Stomach smooth muscle (tissue), 2 donors: ENCODE measurements at regions not wholly inside any gene's neighbourhood (a gene's known extent, or its start where the extent isn't known, plus 50 kb on each side); places are given as distances from the start of the nearest gene placed in this dataset.

ENCODE experiments used
- H3K27ac ChIP-seq: one replicate; pipeline ENCODE4 v1.7.0; 2013; ENCODE audit warnings: mild to moderate bottlenecking, low read length, inconsistent platforms
- H3K27me3 ChIP-seq, 2 donors: one replicate each; pipeline ENCODE4 v1.7.0; 2013; ENCODE audit warnings: low read length in 2 of 2; ENCODE audit not compliant: insufficient read depth in 2 of 2, control insufficient read depth in 1 of 2
- H3K36me3 ChIP-seq, 2 donors: one replicate each; pipeline ENCODE4 v1.7.0; 2013; ENCODE audit warnings: low read length in 2 of 2; ENCODE audit not compliant: control insufficient read depth in 2 of 2, insufficient read depth in 2 of 2
- H3K4me1 ChIP-seq: one replicate; pipeline ENCODE4 v1.7.0; 2013; ENCODE audit warnings: low read length; ENCODE audit not compliant: control insufficient read depth, insufficient read depth
- H3K4me3 ChIP-seq, 2 donors: one replicate each; pipeline ENCODE4 v1.7.0; 2013; ENCODE audit warnings: low read length in 2 of 2
- H3K9ac ChIP-seq, 2 donors: one replicate each; pipeline ENCODE4 v1.7.0; 2013; ENCODE audit warnings: low read length in 2 of 2, mild to moderate bottlenecking in 1 of 2
- H3K9me3 ChIP-seq, 2 donors: one replicate each; pipeline ENCODE4 v1.7.0; 2013; ENCODE audit warnings: low read length in 2 of 2; ENCODE audit not compliant: control insufficient read depth in 2 of 2
- donor health status: healthy.
- donor health status: Pancreatic carcinoma.

DNA sequence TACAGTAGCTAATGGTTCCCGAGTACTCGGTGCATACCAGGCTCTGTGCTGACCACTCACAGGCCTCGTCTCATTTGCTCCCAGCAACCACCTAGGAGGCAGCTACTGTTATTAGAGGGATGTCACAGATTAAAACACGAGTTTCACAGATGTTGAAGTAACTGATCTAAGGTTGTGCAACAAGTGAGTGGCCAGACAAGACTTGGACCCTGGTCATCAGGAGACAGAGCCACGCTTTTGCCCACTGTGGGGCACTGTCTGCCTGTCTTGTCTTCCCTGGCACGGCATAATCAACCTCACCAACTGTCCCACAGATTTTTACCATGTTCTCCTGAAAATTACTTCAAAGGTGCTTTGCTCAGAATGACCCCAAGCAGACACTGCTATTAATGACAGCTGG is 111.6 kb upstream of the HABP2 start:
- H3K36me3 ChIP-seq: no peaks in the 10 kb centered on the region
- H3K9me3 ChIP-seq: no peaks in the 10 kb centered on the region
- no peaks in the 10 kb centered on the region for H3K4me1 ChIP-seq
- no peak overlapping the region for H3K27ac ChIP-seq
- H3K27me3 ChIP-seq: no peaks in the 10 kb centered on the region
- no peak overlapping the region for H3K9ac ChIP-seq
- no peak overlapping the region for H3K4me3 ChIP-seq

DNA sequence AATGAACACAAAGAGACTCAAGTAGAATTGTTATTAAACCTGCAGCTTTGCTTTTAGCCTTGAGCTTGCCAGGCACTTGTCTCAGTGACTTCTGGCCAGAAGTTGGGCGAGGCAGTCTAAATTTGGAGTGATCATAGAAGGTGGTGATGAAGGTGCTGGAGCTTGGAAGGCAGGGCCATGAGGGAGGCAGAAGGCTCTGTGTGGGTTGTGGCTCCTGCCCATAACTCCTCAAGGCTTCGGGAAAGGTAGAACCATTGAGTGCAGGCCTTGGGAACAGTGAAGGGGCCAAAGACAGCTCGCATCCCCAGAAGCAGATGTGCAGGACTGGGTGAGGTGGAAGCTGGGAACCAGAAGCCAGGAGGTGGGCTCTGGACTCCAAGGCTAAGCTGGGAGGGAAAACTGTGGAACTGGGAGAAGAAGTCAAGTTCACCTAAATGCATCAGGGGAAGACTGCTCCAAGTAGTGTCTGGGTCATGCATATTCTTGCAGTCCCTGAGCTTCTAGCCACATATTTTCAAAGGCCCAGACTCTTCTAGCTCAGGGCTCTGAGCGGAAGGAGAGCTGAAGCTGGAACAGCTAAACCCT is 111.1 kb upstream of the HABP2 start:
- Histone ChIP-seq H3K36me3 (no peaks in the 10 kb centered on the region), H3K9ac (no peak overlapping the region), H3K4me3 (no peak overlapping the region), H3K27me3 (no peaks in the 10 kb centered on the region), H3K4me1 (no peaks in the 10 kb centered on the region), H3K27ac (no peak overlapping the region), H3K9me3 (no peaks in the 10 kb centered on the region)

DNA sequence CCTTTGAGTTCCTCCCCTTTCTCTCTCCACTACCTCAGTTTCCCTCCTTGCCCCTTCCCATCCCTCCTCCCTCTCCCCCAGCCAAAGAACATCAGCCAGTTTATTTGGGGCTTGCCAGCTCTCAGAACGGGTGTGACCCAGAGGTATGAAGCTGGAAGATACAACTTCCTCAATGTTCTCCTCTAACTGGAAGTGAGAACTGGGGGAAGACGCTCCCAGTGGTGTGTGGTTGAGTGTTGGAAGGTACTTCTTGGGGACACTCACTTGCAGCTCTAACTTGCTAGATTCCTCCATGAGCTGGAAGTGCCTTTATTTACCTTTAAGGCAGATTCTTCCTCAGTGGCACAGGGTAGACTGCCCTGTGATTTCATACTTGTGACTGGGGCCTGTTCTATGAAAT is 110.5 kb upstream of the HABP2 start:
- no peak overlapping the region for H3K4me3 ChIP-seq
- no peak overlapping the region for H3K9ac ChIP-seq
- H3K36me3 ChIP-seq: no peaks in the 10 kb centered on the region
- no peaks in the 10 kb centered on the region for H3K27me3 ChIP-seq
- H3K4me1 ChIP-seq: no peaks in the 10 kb centered on the region
- no peak overlapping the region for H3K27ac ChIP-seq
- H3K9me3 ChIP-seq: no peaks in the 10 kb centered on the region

DNA sequence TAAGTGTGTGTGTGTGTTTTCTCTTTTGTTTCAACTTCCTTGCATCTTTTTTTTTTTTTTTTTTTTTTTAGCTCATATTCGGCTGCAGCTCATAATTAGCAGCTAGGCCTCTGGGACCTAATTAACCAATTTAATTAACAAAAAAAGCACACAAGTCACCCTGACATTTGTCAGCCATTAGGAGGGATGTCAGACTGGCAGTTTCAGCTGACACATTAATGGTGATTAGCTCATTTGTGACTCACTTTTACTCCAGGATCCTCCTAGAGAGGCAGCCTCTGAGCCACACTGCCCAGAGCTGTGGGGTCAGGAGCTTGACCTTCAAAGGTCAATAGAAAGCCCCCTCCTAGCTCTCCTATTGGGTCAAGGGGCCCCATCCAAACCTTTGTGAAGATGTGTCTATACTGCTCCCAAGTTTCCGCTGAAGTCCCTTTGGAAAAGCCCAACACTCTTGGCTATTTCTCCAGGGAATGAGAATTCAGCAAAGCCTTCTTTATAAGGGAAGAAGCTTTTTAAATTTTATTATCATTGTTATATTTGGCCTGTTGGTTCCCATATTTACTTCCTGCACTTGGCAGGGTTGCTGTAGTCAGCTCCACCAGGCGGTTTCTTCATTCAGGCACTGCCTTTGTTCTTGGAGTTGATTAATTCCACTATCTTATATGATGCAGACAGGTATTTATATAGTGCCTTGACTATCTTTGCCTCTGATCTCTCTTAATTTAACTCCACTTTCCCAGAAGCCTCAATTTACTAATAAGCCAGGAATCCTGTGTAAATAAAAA is 109.5 kb upstream of the HABP2 start:
- H3K27me3 ChIP-seq: no peaks in the 10 kb centered on the region
- no peak overlapping the region for H3K4me3 ChIP-seq
- H3K9ac ChIP-seq: no peak overlapping the region
- H3K9me3 ChIP-seq: no peaks in the 10 kb centered on the region
- H3K4me1 ChIP-seq: no peaks in the 10 kb centered on the region
- H3K27ac ChIP-seq: no peak overlapping the region
- no peaks in the 10 kb centered on the region for H3K36me3 ChIP-seq

DNA sequence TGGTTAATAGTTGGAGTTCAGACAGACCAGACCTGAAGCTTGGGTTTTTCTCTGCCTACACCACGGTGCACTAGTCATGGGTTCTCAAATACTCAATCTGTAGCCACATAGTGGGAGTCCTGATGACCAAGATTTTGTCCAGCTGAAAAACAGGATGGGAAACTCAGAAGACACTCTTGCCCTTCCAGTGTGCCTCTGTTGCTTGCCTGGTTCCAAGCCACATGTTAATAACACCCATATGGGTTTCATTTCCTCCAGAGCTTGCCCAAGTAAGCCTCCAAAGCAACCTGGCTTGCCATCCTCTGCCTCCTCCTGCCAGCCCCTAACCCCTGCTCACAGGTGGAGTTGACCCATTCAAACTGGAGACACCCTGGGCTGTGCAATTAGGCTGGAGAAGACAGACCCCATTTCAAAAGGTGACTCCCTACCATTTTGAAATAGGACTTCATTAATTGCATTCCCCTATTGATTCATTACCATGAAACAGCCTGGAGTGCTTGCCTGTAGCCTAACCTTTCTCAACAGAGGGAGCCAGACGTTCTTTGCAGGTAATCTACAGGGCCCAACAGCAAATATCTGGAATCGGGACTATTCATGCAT is 108.0 kb upstream of the HABP2 start:
- peaks cover 0 to 3% of the 10 kb centered on the region in 2 donors for H3K27me3 ChIP-seq
- H3K4me1 ChIP-seq: no peaks in the 10 kb centered on the region
- no peak overlapping the region for H3K4me3 ChIP-seq
- no peaks in the 10 kb centered on the region for H3K9me3 ChIP-seq
- no peak overlapping the region for H3K27ac ChIP-seq
- H3K9ac ChIP-seq: no peak overlapping the region
- H3K36me3 ChIP-seq: no peaks in the 10 kb centered on the region

DNA sequence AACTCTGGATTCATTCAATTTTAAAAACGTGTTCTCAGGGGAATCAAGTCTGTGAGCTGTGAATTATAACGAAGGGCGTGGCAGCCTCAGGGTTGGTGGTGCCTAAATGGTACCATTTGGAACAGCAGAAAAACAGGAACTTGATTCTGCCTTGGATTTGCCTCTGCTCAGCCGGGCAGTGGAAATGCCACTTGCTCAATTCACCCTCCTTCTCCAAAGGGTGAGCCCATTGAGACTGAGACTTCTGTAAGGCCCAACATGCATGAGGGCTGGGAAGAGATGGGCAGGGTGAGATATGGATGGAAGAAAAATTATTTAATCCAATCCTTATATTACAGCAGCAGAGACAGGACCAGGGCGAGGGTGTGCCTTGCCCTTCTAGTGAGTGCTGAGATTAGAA is 107.1 kb upstream of the HABP2 start:
- Histone ChIP-seq H3K4me1 (no peaks in the 10 kb centered on the region), H3K36me3 (no peaks in the 10 kb centered on the region), H3K27me3 (peaks cover 0 to 3% of the 10 kb centered on the region in 2 donors)

DNA sequence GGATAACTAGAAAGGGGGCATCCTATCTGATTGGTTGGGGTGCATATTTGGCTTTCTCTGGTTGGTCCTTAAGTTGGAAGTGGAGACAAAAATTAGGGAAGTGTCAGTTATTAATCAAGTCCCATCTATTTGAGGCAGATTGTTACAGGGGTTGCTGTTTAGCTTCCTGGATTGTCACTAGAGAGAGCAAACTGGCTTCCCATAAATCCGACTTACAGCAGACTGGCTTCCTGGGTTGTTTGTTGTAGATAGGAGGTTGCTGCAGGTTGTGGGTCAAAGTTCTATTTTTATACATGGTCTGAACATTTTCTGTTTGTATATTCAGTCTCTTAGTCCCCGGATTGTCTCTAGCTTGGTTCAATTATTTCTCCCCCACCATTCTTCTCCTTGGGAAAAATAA is 106.1 kb upstream of the HABP2 start:
- H3K4me1 ChIP-seq: no peaks in the 10 kb centered on the region
- no peaks in the 10 kb centered on the region for H3K9me3 ChIP-seq
- H3K4me3 ChIP-seq: no peak overlapping the region
- no peak overlapping the region for H3K27ac ChIP-seq
- peaks cover 0 to 3% of the 10 kb centered on the region in 2 donors for H3K27me3 ChIP-seq
- H3K9ac ChIP-seq: no peak overlapping the region
- no peaks in the 10 kb centered on the region for H3K36me3 ChIP-seq

More for the DNA sequence above, 107.1 kb upstream of the HABP2 start:
- Histone ChIP-seq H3K27ac (no peak overlapping the region), H3K4me3 (no peak overlapping the region), H3K9ac (no peak overlapping the region), H3K9me3 (no peaks in the 10 kb centered on the region)

DNA sequence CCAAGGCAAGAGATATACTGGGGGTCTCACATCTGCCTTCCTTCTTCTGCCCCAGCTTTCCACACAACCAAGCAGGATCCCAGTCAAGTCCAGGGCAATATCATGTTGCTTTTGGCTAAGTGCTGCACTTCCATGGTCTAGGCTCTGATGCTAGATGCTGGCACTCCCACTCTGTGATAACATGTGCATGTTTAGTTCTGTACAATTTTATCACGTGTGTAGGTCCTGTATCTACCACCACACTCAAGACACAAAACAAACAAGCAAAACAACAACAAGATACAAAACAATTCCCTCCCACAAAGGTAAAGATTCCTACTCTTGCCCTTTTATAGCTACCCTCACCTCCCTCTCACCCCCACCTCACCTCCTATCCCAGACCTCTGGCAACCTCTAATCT is 105.6 kb upstream of the HABP2 start:
- Histone ChIP-seq H3K4me1 (no peaks in the 10 kb centered on the region), H3K27ac (no peak overlapping the region), H3K4me3 (no peak overlapping the region), H3K27me3 (peaks cover under 1 to 3% of the 10 kb centered on the region in 2 donors), H3K36me3 (no peaks in the 10 kb centered on the region), H3K9ac (no peak overlapping the region), H3K9me3 (no peaks in the 10 kb centered on the region)

DNA sequence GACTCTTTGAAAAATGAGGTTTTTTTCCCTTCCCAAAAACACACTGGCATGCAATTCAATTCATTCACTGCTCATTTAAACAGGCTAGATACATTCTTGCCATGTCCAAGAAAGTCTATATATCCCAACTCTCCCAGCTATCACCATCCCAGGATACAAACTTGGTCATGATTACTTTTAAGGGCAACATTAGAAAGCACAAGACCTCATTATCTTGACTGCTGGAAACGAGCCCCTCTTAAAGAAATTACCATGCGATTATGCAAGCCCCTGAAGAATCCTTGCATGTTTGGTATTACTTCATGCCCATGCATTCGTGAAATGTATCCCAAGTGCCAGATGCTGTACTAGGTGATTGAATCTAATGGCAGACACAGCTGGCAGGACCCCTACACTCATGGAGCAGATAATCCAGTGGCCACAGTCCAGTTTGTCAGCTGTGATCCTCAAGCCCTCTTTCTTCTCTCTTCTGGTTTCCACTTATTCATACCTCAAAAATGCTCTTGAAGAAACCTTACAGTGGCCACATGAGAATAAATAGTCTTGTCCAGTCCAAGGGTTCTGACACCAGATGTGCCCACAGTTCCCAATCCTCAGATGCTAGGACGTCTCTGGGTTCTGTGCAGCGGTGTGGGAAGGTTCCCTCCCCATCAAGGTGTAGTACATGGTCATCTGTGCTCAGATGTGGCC is 103.7 kb upstream of the HABP2 start:
- peaks cover 3% of the 10 kb centered on the region in 2 donors for H3K27me3 ChIP-seq
- no peak overlapping the region for H3K9ac ChIP-seq
- no peaks in the 10 kb centered on the region for H3K36me3 ChIP-seq
- H3K4me1 ChIP-seq: no peaks in the 10 kb centered on the region
- no peak overlapping the region for H3K27ac ChIP-seq
- no peak overlapping the region for H3K4me3 ChIP-seq
- no peaks in the 10 kb centered on the region for H3K9me3 ChIP-seq

DNA sequence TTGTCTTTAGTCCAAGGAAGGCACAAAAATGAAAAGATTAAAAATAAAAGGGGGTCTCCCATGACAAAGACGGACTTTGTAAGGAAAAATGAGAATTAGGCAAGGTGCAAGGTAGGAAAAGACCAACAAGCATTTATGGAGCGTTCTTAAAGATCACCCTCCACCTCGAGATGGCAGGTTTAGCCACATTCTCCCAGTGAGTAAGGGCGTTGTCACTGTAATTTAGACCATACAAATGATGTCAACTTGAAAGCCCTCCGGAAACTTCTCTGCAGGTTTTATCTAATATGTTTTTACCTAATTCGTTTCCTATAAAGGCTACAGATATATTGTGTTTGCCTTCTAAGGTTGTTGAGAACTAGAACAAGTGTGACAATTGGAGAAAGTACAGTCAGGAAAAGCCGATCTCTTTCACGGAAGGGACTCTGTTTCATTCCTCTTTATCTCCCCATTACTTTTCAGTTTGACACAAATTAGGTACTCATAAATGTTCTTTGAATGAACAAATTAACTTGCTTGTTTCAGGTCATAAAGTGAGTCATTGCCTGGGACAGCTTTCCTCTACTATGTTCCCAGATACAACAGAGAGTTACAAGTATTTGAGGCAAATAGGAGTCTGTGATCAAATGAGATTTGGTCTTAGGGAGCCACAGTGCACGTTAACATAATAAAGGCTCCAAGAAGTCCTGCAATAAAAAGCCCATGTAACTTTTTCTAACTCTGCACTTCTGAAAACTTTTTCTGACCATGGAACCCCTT is 102.6 kb upstream of the HABP2 start:
- Histone ChIP-seq H3K27ac (no peak overlapping the region), H3K36me3 (no peaks in the 10 kb centered on the region), H3K9me3 (no peaks in the 10 kb centered on the region), H3K4me1 (peaks cover 3% of the 10 kb centered on the region), H3K4me3 (no peak overlapping the region), H3K9ac (no peak overlapping the region), H3K27me3 (peaks cover 3% of the 10 kb centered on the region in 2 donors)
